HepG2 (cell line): ENCODE measurements at regions not wholly inside any gene's neighbourhood (a gene's known extent, or its start where the extent isn't known, plus 50 kb on each side); places are given as distances from the start of the nearest gene placed in this dataset.

Experiments
- EP300 ChIP-seq, 3 experiments: sonication (generic) in 1 of 3; formaldehyde crosslinking in 1 of 3; IDR thresholded peaks; 2 replicates each; pipeline versions ENCODE4 v1.5.1 to v1.6.1; 2011 to 2020; ENCODE audit warnings: low read depth in 2 of 3, low read length in 2 of 3, borderline replicate concordance in 1 of 3, improper control_type of control experiment in 1 of 3, mild to moderate bottlenecking in 1 of 3, missing genetic modification reagents in 1 of 3, moderate library complexity in 1 of 3
- EZH2 ChIP-seq: conservative IDR thresholded peaks from 2 replicates; pipeline ENCODE4 v1.6.1; 2012; ENCODE audit warnings: mild to moderate bottlenecking, low read depth, low read length, moderate library complexity
- FOXM1 ChIP-seq: sonication (generic); formaldehyde crosslinking; IDR thresholded peaks from 2 replicates; pipeline ENCODE4 v1.5.0; 2020; ENCODE audit warnings: missing genetic modification reagents
- TAF1 ChIP-seq: sonication (generic); formaldehyde crosslinking; IDR thresholded peaks from 2 replicates; pipeline ENCODE4 v1.4.0; 2020; ENCODE audit warnings: missing genetic modification reagents
- ZNF12 ChIP-seq: sonication (generic); formaldehyde crosslinking; IDR thresholded peaks from 2 replicates; pipeline ENCODE4 v1.5.0; 2020; ENCODE audit warnings: missing genetic modification reagents
- ZNF24 ChIP-seq: fragments of 450-650 bp; IDR thresholded peaks from 2 replicates; pipeline ENCODE4 v1.6.1; 2017; ENCODE audit warnings: antibody characterized with exemption, mild to moderate bottlenecking
- TF ChIP-seq, protein P1 (sequence below): IDR thresholded peaks from 2 replicates; pipeline ENCODE4 v1.6.1; 2016; ENCODE audit warnings: missing compliant biosample characterization, missing genetic modification reagents, borderline replicate concordance
- TF ChIP-seq, protein P2 (sequence below): sonication (generic); formaldehyde crosslinking; IDR thresholded peaks from 2 replicates; pipeline ENCODE4 v1.4.0; 2020; ENCODE audit warnings: mild to moderate bottlenecking, missing genetic modification reagents
- TF ChIP-seq, protein P3 (sequence below): sonication (generic); formaldehyde crosslinking; IDR thresholded peaks from 2 replicates; pipeline ENCODE4 v1.8.0; 2023; ENCODE audit warnings: mild to moderate bottlenecking, missing genetic modification reagents
- TF ChIP-seq, protein P4 (sequence below): sonication (generic); formaldehyde crosslinking; IDR thresholded peaks from 2 replicates; pipeline ENCODE4 v1.5.0; 2020; ENCODE audit warnings: mild to moderate bottlenecking, missing genetic modification reagents, moderate library complexity
- TF ChIP-seq, protein P5 (sequence below): sonication (generic); formaldehyde crosslinking; IDR thresholded peaks from 2 replicates; pipeline ENCODE4 v1.5.0; 2020; ENCODE audit warnings: missing genetic modification reagents

DNA sequence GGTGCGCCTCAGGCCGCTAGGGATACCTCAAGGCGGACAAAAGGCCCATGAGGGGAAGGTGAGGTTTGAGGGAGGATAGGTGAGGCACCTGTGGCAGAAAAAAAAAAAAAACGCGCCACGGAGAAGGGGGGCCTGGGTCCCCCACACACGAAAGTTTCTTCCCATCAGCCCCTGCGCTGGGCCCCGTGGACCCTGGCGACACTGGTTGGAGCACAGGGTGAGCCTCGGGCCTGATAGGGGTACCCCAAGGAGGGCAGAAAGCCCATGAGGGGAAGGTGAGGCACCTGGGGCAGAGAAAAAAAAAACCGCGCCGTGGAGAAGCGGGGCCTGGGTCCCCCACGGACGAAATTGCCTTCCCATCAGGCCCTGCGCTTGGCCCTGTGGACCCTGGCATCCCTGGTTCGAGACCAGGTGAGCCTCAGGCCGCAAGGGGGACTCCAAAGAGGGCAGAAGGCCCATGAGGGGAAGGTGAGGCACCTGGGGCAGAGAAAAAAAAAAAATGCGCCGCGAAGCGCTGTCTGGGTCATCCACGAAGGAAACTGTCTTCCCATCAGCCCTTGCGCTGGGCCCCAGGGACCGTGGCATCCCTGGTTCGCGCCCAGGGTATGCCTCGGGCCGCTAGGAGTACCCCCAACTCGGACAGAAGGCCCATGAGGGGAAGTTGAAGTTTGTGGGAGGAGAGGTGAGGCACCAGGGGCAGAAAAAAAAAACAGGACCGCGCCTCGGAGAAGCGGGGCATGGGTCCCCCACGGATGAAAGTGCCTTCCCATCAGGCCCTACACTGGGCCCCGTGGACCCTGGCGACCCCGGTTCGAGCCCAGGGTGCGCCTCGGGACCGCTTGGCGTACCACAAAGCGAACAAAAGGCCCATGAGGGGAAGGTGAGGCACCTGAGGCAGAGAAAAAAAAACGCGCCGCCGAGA, 226.2 kb downstream of the CCDC74A start:
- no peak for TF ChIP-seq ZNF24
- no peak for TF ChIP-seq FOXM1 (CRISPR knock-in tag)
- TF ChIP-seq EP300 (IDR thresholded peaks at IDR 0.05; ENCODE audit: low read depth in 2 of 2, low read length in 2 of 2): no peak
- no peak for TF ChIP-seq EP300 (CRISPR knock-in tag; IDR thresholded peaks at IDR 0.05; ENCODE audit: borderline replicate concordance)
- TF ChIP-seq, protein P1, sequence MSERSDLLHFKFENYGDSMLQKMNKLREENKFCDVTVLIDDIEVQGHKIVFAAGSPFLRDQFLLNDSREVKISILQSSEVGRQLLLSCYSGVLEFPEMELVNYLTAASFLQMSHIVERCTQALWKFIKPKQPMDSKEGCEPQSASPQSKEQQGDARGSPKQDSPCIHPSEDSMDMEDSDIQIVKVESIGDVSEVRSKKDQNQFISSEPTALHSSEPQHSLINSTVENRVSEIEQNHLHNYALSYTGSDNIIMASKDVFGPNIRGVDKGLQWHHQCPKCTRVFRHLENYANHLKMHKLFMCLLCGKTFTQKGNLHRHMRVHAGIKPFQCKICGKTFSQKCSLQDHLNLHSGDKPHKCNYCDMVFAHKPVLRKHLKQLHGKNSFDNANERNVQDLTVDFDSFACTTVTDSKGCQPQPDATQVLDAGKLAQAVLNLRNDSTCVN (CRISPR knock-in tag): no peak
- TF ChIP-seq, protein P2, sequence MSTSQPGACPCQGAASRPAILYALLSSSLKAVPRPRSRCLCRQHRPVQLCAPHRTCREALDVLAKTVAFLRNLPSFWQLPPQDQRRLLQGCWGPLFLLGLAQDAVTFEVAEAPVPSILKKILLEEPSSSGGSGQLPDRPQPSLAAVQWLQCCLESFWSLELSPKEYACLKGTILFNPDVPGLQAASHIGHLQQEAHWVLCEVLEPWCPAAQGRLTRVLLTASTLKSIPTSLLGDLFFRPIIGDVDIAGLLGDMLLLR (CRISPR knock-in tag): no peak
- no peak for TF ChIP-seq TAF1
- TF ChIP-seq, protein P3, sequence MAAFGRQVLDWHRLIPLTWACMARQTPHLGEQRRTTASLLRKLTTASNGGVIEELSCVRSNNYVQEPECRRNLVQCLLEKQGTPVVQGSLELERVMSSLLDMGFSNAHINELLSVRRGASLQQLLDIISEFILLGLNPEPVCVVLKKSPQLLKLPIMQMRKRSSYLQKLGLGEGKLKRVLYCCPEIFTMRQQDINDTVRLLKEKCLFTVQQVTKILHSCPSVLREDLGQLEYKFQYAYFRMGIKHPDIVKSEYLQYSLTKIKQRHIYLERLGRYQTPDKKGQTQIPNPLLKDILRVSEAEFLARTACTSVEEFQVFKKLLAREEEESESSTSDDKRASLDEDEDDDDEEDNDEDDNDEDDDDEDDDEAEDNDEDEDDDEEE (CRISPR knock-in tag): no peak
- TF ChIP-seq, protein P4, sequence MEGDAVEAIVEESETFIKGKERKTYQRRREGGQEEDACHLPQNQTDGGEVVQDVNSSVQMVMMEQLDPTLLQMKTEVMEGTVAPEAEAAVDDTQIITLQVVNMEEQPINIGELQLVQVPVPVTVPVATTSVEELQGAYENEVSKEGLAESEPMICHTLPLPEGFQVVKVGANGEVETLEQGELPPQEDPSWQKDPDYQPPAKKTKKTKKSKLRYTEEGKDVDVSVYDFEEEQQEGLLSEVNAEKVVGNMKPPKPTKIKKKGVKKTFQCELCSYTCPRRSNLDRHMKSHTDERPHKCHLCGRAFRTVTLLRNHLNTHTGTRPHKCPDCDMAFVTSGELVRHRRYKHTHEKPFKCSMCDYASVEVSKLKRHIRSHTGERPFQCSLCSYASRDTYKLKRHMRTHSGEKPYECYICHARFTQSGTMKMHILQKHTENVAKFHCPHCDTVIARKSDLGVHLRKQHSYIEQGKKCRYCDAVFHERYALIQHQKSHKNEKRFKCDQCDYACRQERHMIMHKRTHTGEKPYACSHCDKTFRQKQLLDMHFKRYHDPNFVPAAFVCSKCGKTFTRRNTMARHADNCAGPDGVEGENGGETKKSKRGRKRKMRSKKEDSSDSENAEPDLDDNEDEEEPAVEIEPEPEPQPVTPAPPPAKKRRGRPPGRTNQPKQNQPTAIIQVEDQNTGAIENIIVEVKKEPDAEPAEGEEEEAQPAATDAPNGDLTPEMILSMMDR: no peak
- no peak for TF ChIP-seq ZNF12
- no peak for TF ChIP-seq EZH2
- TF ChIP-seq, protein P5, sequence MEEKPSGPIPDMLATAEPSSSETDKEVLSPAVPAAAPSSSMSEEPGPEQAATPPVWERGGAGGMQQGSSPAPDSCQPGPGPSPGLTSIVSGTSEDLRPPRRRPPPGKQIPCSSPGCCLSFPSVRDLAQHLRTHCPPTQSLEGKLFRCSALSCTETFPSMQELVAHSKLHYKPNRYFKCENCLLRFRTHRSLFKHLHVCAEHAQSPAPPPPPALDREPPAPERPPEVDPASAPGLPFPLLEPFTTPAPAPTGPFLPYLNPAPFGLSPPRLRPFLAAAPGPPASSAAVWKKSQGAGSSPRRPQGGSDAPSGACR (CRISPR knock-in tag): no peak
